ENCODE measurements at regions not wholly inside any gene's neighbourhood (a gene's known extent, or its start where the extent isn't known, plus 50 kb on each side); places are given as distances from the start of the nearest gene placed in this dataset.

DNA sequence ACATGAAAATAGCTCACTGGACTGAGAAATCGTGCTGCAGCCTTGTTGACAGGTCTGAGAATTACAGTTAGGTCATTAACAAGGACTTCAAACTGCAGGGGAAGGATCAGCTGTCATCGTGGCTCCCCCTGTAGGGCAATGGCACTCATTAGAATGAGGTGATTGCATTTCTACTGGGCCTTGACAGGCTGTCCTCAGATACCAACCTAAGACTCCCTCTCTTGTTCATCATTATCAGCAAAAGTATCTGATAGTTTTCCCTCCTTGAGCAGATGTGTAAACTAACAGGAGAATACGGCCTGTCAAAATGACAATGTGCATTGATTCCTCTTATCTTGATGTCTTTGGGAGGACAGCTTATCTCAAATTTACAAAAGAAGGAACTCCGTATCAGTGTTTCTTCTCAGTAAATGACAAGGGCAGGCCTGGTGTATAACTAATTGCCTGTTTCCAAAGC, 648.5 kb upstream of the LRRN3 start:
- H3K4me1 ChIP-seq = no peaks in the 10 kb centered on the region
- H3K36me3 ChIP-seq = no peaks in the 10 kb centered on the region
- H3K27ac ChIP-seq = no peak overlapping the region
- no peak for TF ChIP-seq POLR2AphosphoS5 (IDR thresholded peaks at IDR 0.05; ENCODE audit: insufficient read depth in 1 of 2, low read depth in 1 of 2)
- TF ChIP-seq, protein P1, sequence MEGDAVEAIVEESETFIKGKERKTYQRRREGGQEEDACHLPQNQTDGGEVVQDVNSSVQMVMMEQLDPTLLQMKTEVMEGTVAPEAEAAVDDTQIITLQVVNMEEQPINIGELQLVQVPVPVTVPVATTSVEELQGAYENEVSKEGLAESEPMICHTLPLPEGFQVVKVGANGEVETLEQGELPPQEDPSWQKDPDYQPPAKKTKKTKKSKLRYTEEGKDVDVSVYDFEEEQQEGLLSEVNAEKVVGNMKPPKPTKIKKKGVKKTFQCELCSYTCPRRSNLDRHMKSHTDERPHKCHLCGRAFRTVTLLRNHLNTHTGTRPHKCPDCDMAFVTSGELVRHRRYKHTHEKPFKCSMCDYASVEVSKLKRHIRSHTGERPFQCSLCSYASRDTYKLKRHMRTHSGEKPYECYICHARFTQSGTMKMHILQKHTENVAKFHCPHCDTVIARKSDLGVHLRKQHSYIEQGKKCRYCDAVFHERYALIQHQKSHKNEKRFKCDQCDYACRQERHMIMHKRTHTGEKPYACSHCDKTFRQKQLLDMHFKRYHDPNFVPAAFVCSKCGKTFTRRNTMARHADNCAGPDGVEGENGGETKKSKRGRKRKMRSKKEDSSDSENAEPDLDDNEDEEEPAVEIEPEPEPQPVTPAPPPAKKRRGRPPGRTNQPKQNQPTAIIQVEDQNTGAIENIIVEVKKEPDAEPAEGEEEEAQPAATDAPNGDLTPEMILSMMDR (IDR thresholded peaks at IDR 0.05) = no peak
- no peak for TF ChIP-seq POLR2A (IDR thresholded peaks at IDR 0.05)
- intact Hi-C loops (cut with DNase I) = no loop called here
- no peak overlapping the region for H3K4me3 ChIP-seq
- DNase-seq (ENCODE audit: extremely low spot score in 2 of 2) = no peak
- H3K27me3 ChIP-seq = no peaks in the 10 kb centered on the region
- H3K9me3 ChIP-seq = no peaks in the 10 kb centered on the region

DNA sequence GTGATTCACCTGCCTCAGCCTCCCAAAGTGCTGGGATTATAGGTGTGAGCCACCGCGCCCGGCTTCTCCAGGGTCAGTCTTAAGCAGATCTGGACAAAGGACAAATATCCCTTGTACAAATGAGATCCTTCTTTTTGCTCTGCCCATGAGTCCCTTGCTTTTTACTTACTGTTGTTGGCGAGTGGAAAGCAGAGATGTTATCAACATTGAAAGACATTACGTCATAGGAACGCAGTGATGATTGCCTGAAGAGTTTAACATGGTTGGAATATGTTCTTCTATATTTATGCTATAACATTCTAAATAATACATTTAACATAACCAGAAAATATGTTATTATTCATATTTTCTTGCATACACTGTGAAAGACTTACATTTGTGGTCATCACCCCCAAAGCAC, 644.3 kb upstream of the LRRN3 start:
- Histone ChIP-seq H3K4me1 (no peaks in the 10 kb centered on the region), H3K27ac (no peak overlapping the region), H3K36me3 (no peaks in the 10 kb centered on the region), H3K9me3 (no peaks in the 10 kb centered on the region), H3K4me3 (no peak overlapping the region), H3K27me3 (no peaks in the 10 kb centered on the region)
- intact Hi-C loops (cut with DNase I) = no loop called here
- DNase-seq (ENCODE audit: extremely low spot score in 2 of 2) = no peak
- TF ChIP-seq, protein P1 (IDR thresholded peaks at IDR 0.05) = no peak
- no peak for TF ChIP-seq POLR2A (IDR thresholded peaks at IDR 0.05)
- TF ChIP-seq POLR2AphosphoS5 (IDR thresholded peaks at IDR 0.05; ENCODE audit: insufficient read depth in 1 of 2, low read depth in 1 of 2) = no peak

DNA sequence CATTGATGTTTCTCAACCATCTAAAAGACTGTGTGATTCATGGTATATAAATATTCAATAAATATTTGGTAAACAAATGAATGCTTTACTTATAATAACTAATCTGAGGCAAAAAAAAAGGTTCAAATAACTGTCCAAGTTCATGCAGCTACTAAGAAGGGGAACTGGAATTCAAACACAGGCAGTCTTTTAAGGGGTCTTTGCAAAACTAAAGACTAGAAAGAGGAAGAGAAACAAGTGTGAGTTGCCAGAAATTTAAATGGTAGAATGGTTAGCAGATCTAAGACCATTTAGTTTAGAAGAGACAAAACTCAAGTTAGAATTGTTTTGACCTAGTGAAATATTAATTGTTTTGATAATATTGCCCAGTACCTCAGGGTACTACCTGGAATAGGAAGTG, 642.0 kb upstream of the LRRN3 start:
- intact Hi-C loops (cut with DNase I) = no loop called here

DNA sequence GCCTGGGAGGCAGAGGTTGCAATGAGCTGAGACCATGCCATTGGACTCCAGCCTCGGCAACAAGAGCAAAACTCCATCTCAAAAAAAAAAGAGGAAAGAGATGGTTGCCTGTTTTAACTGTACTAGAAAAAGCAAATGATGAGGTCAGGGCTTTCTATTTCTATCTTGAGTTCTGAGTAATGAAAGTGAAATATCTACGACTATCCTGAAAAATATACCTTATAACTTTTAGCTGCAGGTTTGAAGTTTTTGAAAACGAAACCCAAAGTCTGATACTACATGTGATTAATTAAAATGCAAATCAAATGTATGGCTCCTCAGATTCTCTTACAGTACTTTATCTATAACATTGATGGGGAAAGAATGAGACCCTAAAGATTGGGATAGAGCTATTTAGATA, 636.2 kb upstream of the LRRN3 start:
- Histone ChIP-seq H3K27ac (no peak overlapping the region), H3K4me1 (no peaks in the 10 kb centered on the region), H3K36me3 (no peaks in the 10 kb centered on the region), H3K27me3 (no peaks in the 10 kb centered on the region), H3K4me3 (no peak overlapping the region), H3K9me3 (no peaks in the 10 kb centered on the region)
- intact Hi-C loops (cut with DNase I) = no loop called here
- DNase-seq (ENCODE audit: extremely low spot score in 2 of 2) = no peak
- no peak for TF ChIP-seq POLR2A (IDR thresholded peaks at IDR 0.05)
- TF ChIP-seq, protein P1 (IDR thresholded peaks at IDR 0.05) = no peak
- no peak for TF ChIP-seq POLR2AphosphoS5 (IDR thresholded peaks at IDR 0.05; ENCODE audit: insufficient read depth in 1 of 2, low read depth in 1 of 2)

More for the DNA sequence above, 642.0 kb upstream of the LRRN3 start:
- H3K27ac ChIP-seq = no peak overlapping the region
- no peaks in the 10 kb centered on the region for H3K4me1 ChIP-seq
- H3K9me3 ChIP-seq = no peaks in the 10 kb centered on the region
- no peaks in the 10 kb centered on the region for H3K27me3 ChIP-seq
- DNase-seq (ENCODE audit: extremely low spot score in 2 of 2) = no peak
- H3K36me3 ChIP-seq = no peaks in the 10 kb centered on the region
- TF ChIP-seq, protein P1 (IDR thresholded peaks at IDR 0.05) = no peak
- H3K4me3 ChIP-seq = no peak overlapping the region

DNA sequence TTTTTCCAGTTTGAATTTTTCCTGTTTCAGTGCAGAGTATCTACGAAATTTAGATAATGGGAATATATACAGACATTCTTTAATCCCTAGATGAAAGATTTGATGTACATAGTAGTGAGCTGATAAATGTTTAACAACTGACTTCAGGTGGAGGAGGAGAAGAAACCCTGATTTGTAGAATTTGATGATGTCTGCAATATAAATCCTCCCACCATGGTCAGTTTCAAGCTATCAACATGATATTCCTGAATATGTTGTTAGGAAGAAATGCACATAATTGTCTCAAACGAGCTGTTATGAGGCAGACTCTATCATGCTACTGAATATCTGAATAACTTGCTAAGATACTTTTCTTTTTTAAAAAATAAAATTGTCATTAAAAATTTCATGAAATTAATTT, 629.3 kb upstream of the LRRN3 start:
- Histone ChIP-seq H3K27me3 (no peaks in the 10 kb centered on the region), H3K36me3 (no peaks in the 10 kb centered on the region), H3K4me3 (no peak overlapping the region), H3K4me1 (no peaks in the 10 kb centered on the region), H3K9me3 (no peaks in the 10 kb centered on the region), H3K27ac (no peak overlapping the region)
- no peak for DNase-seq (ENCODE audit: extremely low spot score in 2 of 2)
- intact Hi-C loops (cut with DNase I) = no loop called here
- TF ChIP-seq, protein P1 (IDR thresholded peaks at IDR 0.05) = no peak
- TF ChIP-seq POLR2AphosphoS5 (IDR thresholded peaks at IDR 0.05; ENCODE audit: insufficient read depth in 1 of 2, low read depth in 1 of 2) = no peak
- no peak for TF ChIP-seq POLR2A (IDR thresholded peaks at IDR 0.05)
